GM19035 (cell line): ENCODE measurements at regions not wholly inside any gene's neighbourhood (a gene's known extent, or its start where the extent isn't known, plus 50 kb on each side); places are given as distances from the start of the nearest gene placed in this dataset.

ENCODE experiments used
- ATAC-seq: cut with Tn5 transposase; IDR thresholded peaks from one replicate; pipeline ENCODE4 v1.9.1; 2021; ENCODE audit not compliant: unreplicated experiment

DNA sequence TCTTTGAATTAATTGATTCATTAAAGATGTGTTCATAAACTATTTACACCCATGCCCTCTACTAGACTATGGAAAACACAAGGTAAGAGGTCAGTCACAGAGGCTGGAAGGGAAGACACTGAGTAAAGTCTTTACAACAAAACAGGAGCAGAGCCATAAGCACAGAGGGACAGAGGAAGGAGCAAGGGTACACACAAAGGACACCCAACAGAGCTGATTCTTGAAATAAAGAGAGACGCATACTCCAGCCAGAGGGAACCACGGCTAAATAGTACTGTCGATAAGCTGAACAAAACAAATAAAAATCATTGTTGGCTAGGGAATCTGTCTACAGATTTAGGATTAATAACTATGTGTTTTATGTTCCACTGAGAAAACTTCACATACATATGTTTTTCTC is 289.2 kb downstream of the EFNB2 start:
- ATAC-seq: no peak

GRCh38 chr13:106243011-106243565 is 292.4 kb downstream of the EFNB2 start:
- ATAC-seq: no peak

GRCh38 chr13:106241974-106242953 is 293.2 kb downstream of the EFNB2 start:
- ATAC-seq: no peak

- no peak for ATAC-seq
Measured at GRCh38 chr13:106238690-106239089, 296.8 kb downstream of the EFNB2 start.

GRCh38 chr13:106234636-106235035 is 300.8 kb downstream of the EFNB2 start:
- ATAC-seq: no peak

GRCh38 chr13:106233134-106233735 is 302.2 kb downstream of the EFNB2 start:
- no peak for ATAC-seq

DNA sequence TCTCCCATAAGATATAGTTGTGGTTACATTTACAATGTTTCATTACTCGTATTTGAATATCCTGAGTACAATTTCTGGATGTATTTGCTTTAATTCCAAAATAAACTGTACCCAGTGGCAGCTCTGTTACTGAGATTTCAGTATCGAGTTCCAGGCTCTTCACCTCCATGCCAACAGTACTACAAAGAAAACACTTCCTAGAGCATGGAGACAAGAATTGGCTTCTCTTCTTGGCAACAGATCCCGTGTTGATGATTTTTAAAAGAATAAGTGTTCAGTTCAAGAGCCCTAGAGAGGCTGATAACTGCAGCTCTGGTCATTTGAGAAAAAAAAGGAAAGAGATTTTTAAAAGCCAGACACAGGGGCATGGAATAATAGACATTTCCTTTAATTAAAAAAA is 302.8 kb downstream of the EFNB2 start:
- no peak for ATAC-seq

DNA sequence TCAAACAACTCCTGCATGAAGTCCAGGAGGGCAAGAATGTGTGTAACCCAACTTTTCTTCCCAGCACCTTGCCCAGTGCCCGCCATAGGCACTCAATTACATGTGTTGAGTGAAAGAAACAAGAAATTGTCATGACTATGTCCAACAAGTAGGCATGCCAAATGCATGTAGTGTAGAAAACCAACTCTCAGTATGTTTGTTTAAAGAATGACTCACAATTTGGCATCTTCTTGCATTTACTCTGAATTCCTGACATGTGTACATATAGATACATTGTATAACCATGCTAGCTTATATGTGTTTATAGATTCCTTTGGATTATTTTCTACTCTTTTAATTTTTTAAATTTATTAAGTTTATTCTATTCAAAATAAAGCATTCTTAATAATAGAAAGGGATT is 305.0 kb downstream of the EFNB2 start:
- ATAC-seq: no peak

DNA sequence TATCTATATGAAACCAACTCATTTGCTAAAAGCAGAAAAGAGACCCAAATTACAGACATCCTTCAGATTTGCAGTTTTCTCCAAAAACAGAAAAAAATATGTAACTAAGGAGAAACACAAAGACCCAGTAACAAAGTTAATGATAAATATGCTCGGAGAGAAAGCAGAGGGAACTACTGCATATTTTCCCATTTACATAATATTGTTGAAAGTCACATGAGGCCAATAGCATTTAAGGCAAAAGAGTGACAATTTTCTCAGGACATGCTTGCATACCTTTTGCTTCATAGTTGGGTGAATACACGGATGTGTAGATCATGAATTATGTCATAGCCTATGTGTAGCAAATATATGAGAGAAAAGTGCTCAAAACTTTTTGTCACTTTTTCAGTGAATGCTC is 310.3 kb downstream of the EFNB2 start:
- no peak for ATAC-seq

DNA sequence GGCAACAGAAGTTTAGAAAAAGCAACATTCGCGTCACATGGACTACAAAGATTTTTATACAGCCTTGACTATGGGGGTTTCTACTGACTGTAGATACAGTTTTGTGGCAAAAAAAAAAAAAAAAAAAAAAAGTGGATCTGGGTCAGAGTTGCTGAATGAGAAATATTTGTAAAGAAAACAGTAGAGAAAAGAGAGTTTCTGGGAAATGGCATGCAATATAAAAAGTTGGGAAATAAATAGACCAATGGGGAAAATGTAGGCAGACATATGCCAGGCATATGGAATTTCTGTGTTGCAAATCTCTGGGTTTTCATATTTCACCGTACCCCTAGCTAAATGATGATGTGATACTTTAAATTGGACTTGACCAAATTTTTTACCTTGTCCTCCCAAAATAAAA is 315.3 kb downstream of the EFNB2 start:
- ATAC-seq: no peak

DNA sequence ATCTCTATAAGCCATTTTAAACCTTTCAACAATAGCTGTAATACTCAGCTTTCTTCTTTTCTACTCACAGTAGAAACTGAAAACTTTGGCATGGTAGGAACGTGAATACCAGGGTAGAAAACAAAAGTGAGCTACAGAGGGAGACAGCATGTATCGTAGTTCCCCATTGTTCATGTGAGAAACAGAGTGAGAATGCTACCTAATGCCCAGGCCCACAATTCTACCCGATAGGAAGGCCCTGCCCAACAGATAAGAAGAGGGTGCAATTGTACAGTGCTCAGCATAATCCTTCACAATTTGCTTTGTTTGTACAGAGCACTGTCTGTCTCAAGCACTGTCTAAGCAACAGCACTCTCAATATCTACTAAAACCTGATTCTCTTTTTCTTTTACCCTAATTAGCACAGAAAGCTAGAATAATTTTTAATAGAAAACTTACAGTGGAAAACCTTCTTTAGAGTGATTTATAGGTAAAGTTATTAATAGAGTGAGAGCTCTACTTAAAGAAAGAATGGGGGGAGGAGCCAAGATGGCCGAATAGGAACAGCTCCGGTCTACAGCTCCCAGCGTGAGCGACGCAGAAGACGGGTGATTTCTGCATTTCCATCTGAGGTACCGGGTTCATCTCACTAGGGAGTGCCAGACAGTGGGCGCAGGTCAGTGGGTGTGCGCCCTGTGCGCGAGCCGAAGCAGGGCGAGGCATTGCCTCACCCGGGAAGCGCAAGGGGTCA is 322.3 kb downstream of the EFNB2 start:
- ATAC-seq: no peak

GRCh38 chr13:106212386-106213010 is 323.0 kb downstream of the EFNB2 start:
- no peak for ATAC-seq

GRCh38 chr13:106210324-106210723 is 325.1 kb downstream of the EFNB2 start:
- ATAC-seq: no peak

- no peak for ATAC-seq
Measured at GRCh38 chr13:106205871-106206270, 329.6 kb downstream of the EFNB2 start.

GRCh38 chr13:106197496-106197895 is 338.0 kb downstream of the EFNB2 start:
- no peak for ATAC-seq

- no peak for ATAC-seq
Measured at GRCh38 chr13:106187501-106188095, 347.9 kb downstream of the EFNB2 start.

GRCh38 chr13:106187101-106187500 is 348.4 kb downstream of the EFNB2 start:
- ATAC-seq: no peak

GRCh38 chr13:106186366-106187030 is 349.0 kb downstream of the EFNB2 start:
- no peak for ATAC-seq

DNA sequence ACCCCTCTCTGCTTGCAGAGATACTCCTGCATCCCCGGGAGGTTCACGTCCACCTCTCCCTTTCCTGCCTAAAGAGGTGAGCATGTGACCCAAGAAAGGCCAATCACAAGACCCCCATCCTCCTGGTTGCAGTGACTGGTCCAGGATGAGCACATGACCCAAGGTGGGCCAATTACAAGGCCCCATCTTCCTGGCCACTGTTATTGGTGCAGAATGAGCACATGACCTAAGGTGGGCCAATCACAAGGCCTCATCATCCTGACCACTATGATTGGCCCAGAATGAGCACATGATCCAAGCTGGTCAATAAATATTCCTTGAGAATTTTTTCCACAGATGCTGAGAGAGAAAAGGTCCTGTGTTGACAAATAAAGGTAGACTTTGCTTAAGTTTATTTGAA is 350.7 kb downstream of the EFNB2 start:
- ATAC-seq: no peak
